SK-N-SH (cell line): ENCODE measurements at regions not wholly inside any gene's neighbourhood (a gene's known extent, or its start where the extent isn't known, plus 50 kb on each side); places are given as distances from the start of the nearest gene placed in this dataset.

Source experiments
- CTCF ChIA-PET: fragments of 300-600, 350-600 bp; formaldehyde crosslinking; extraction: SDS; loops from one replicate; lab custom pipeline; 2021; lab: Yijun Ruan, JAX
- POLR2A ChIA-PET: fragments of 350-600 bp; sonication (Branson Sonifier 250); formaldehyde crosslinking; extraction: SDS; loops from one replicate; lab custom pipeline; 2020; ENCODE audit warnings: antibody characterized with exemption, inconsistent platforms; lab: Yijun Ruan, JAX
- DNase-seq: peaks from one replicate; pipeline ENCODE4 v3.0.0; 2012
- H2AFZ ChIP-seq: fragments of 200-600 bp; sonication (generic); 2 replicates; pipeline ENCODE4 v1.8.1; 2016; ENCODE audit warnings: antibody characterized with exemption, mild to moderate bottlenecking, low read depth
- H3F3A ChIP-seq: fragments of 200-600 bp; sonication (generic); replicated peaks from 2 replicates; pipeline ENCODE3; 2016; ENCODE audit warnings: antibody characterized with exemption, mild to moderate bottlenecking; ENCODE audit not compliant: insufficient read depth
- H3K27ac ChIP-seq, 2 experiments: fragments of 200-500 bp in 1 of 2; fragments of 200-600 bp in 1 of 2; sonication (Bioruptor generic) in 1 of 2; sonication (generic), shearing (Covaris generic) in 1 of 2; 2 replicates each; pipeline versions ENCODE4 v1.5.1 to v1.6.1; 2014 to 2016; ENCODE audit warnings: low read depth in 2 of 2, inconsistent platforms in 1 of 2, low read length in 1 of 2, mild to moderate bottlenecking in 1 of 2, mixed read lengths in 1 of 2
- H3K27me3 ChIP-seq: fragments of 200-600 bp; sonication (generic), shearing (Covaris generic); 2 replicates; pipeline ENCODE4 v1.6.1; 2016; ENCODE audit warnings: mixed run types; ENCODE audit not compliant: insufficient read depth
- H3K36me3 ChIP-seq, 2 experiments: fragments of 200-500 bp in 1 of 2; fragments of 200-600 bp in 1 of 2; sonication (Bioruptor generic) in 1 of 2; sonication (generic) in 1 of 2; replicated peaks in 1 of 2; 2 replicates each; pipeline versions ENCODE3 to v1.5.1; 2014 to 2016; ENCODE audit warnings: low read length in 1 of 2, mild to moderate bottlenecking in 1 of 2; ENCODE audit not compliant: insufficient read depth in 2 of 2, control insufficient read depth in 1 of 2
- H3K4me1 ChIP-seq, 2 experiments: fragments of 200-500 bp in 1 of 2; fragments of 200-600 bp in 1 of 2; sonication (Bioruptor generic) in 1 of 2; sonication (generic), shearing (Covaris generic) in 1 of 2; 2 replicates each; pipeline versions ENCODE4 v1.5.1 to v1.6.1; 2014 to 2016; ENCODE audit warnings: low read depth in 1 of 2, low read length in 1 of 2, mixed run types in 1 of 2; ENCODE audit not compliant: insufficient read depth in 2 of 2, control insufficient read depth in 1 of 2
- H3K4me2 ChIP-seq: fragments of 200-600 bp; sonication (generic), shearing (Covaris generic); 2 replicates; pipeline ENCODE4 v1.6.1; 2017; ENCODE audit warnings: mixed run types
- H3K4me3 ChIP-seq, 2 experiments: fragments of 200-500 bp in 1 of 2; fragments of 200-600 bp in 1 of 2; sonication (Bioruptor generic) in 1 of 2; sonication (generic), shearing (Covaris generic) in 1 of 2; 2 replicates each; pipeline versions ENCODE4 v1.5.1 to v1.8.1; 2014 to 2016; ENCODE audit warnings: low read depth in 2 of 2, inconsistent platforms in 1 of 2, low read length in 1 of 2, mild to moderate bottlenecking in 1 of 2, mixed read lengths in 1 of 2, moderate library complexity in 1 of 2
- H3K79me2 ChIP-seq: fragments of 200-600 bp; sonication (generic); 2 replicates; pipeline ENCODE4 v1.8.1; 2017; ENCODE audit warnings: mild to moderate bottlenecking; ENCODE audit not compliant: insufficient read depth
- H3K9ac ChIP-seq: fragments of 200-600 bp; sonication (generic); 2 replicates; pipeline ENCODE4 v1.6.1; 2017; ENCODE audit warnings: mixed run types
- H3K9me2 ChIP-seq: fragments of 200-600 bp; sonication (generic); 2 replicates; pipeline ENCODE4 v1.6.1; 2017; ENCODE audit warnings: mixed run types
- H3K9me3 ChIP-seq: fragments of 200-600 bp; sonication (generic); 2 replicates; pipeline ENCODE4 v1.6.1; 2017; ENCODE audit warnings: mixed run types, mild to moderate bottlenecking, moderate library complexity
- H4K20me1 ChIP-seq: fragments of 200-600 bp; sonication (generic); 2 replicates; pipeline ENCODE4 v1.6.1; 2017; ENCODE audit warnings: mild to moderate bottlenecking, mixed run types; ENCODE audit not compliant: insufficient read depth
- ELF1 ChIP-seq: IDR thresholded peaks from 2 replicates; pipeline ENCODE4 v1.4.0; 2012
- FOSL2 ChIP-seq: IDR thresholded peaks from 2 replicates; pipeline ENCODE4 v1.4.0; 2012; ENCODE audit warnings: low read depth, mild to moderate bottlenecking, moderate library complexity, borderline replicate concordance
- GATA2 ChIP-seq: sonication (generic); formaldehyde crosslinking; IDR thresholded peaks from 2 replicates; pipeline ENCODE4 v1.5.0; 2020; ENCODE audit warnings: mild to moderate bottlenecking, missing genetic modification reagents
- JUND ChIP-seq: IDR thresholded peaks from 2 replicates; pipeline ENCODE4 v1.4.0; 2012
- MEF2A ChIP-seq: IDR thresholded peaks from 2 replicates; pipeline ENCODE4 v1.4.0; 2012; ENCODE audit warnings: low read depth, borderline replicate concordance
- MXI1 ChIP-seq: IDR thresholded peaks from 2 replicates; pipeline ENCODE4 v1.6.1; 2012; ENCODE audit warnings: mild to moderate bottlenecking, low read depth, low read length, improper control_type of control experiment
- NFIC ChIP-seq: IDR thresholded peaks from 2 replicates; pipeline ENCODE4 v1.4.0; 2012; ENCODE audit warnings: borderline replicate concordance
- NRF1 ChIP-seq: IDR thresholded peaks from 2 replicates; pipeline ENCODE4 v1.6.1; 2012; ENCODE audit warnings: low read depth, mild to moderate bottlenecking, low read length
- RFX5 ChIP-seq: IDR thresholded peaks from 2 replicates; pipeline ENCODE4 v1.6.1; 2012; ENCODE audit warnings: mild to moderate bottlenecking, improper control_type of control experiment, low read length
- SIN3A ChIP-seq: IDR thresholded peaks from 2 replicates; pipeline ENCODE4 v1.6.1; 2012; ENCODE audit warnings: low read depth, mild to moderate bottlenecking, low read length, moderate library complexity, borderline replicate concordance
- SMC3 ChIP-seq: IDR thresholded peaks from 2 replicates; pipeline ENCODE4 v1.6.1; 2012; ENCODE audit warnings: low read depth, low read length, improper control_type of control experiment
- TAF1 ChIP-seq: IDR thresholded peaks from 2 replicates; pipeline ENCODE4 v1.6.1; 2012; ENCODE audit warnings: low read depth, mild to moderate bottlenecking, low read length, moderate library complexity, borderline replicate concordance
- TCF12 ChIP-seq: IDR thresholded peaks from 2 replicates; pipeline ENCODE4 v1.4.0; 2012
- YY1 ChIP-seq: IDR thresholded peaks from 2 replicates; pipeline ENCODE4 v1.4.0; 2012; ENCODE audit warnings: low read depth, mild to moderate bottlenecking
- WGBS: methylation state at CpG from one replicate; pipeline ENCODE4 v1.1.6; 2017; ENCODE audit warnings: low lambda C conversion rate; 5-methylcytosine and 5-hydroxymethylcytosine counted together
- TF ChIP-seq, protein P1 (sequence below): IDR thresholded peaks from 2 replicates; pipeline ENCODE4 v1.4.0; 2012; ENCODE audit warnings: low read depth, borderline replicate concordance
- TF ChIP-seq, protein P2 (sequence below): IDR thresholded peaks from 2 replicates; pipeline ENCODE4; 2012
- TF ChIP-seq, protein P3 (sequence below): fragments of 150-350 bp; IDR thresholded peaks from 2 replicates; pipeline ENCODE4 v1.6.1; 2017; ENCODE audit warnings: antibody characterized with exemption, low read length, low read depth, borderline replicate concordance
- TF ChIP-seq, protein P4 (sequence below): fragments of 150-350 bp; IDR thresholded peaks from 2 replicates; pipeline ENCODE4 v1.6.1; 2016; ENCODE audit warnings: mild to moderate bottlenecking, low read depth, low read length

DNA sequence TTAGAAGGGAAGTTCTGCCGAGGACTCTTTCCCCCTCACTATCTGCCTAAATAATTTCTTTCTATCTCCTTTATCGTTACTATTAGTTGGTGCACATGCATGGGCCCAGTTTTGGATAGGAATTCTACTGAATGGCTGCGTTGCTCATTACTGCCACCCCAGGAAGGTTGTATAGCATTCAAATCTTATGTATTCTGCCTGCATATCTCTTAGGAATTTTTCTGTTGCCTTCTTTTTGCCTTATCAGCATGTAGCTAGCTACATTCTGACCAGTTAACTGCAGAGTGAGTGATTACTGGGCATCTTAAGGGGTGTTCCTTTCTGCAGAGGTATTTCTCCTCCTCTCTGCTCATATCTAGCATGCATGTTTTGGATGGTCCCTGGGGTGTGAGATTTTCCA is 239.6 kb downstream of the TDRD15 start:
- H3K79me2 ChIP-seq: no peaks in the 10 kb centered on the region
- no peaks in the 10 kb centered on the region for H3K27me3 ChIP-seq
- H3K9me3 ChIP-seq: no peaks in the 10 kb centered on the region; the same call in 1 of the 2 replicates
- H3K9me2 ChIP-seq: no peaks in the 10 kb centered on the region
- H3K4me1 ChIP-seq: no peaks in the 10 kb centered on the region; a peak in 1 of 4 replicates
- TF ChIP-seq, protein P1, sequence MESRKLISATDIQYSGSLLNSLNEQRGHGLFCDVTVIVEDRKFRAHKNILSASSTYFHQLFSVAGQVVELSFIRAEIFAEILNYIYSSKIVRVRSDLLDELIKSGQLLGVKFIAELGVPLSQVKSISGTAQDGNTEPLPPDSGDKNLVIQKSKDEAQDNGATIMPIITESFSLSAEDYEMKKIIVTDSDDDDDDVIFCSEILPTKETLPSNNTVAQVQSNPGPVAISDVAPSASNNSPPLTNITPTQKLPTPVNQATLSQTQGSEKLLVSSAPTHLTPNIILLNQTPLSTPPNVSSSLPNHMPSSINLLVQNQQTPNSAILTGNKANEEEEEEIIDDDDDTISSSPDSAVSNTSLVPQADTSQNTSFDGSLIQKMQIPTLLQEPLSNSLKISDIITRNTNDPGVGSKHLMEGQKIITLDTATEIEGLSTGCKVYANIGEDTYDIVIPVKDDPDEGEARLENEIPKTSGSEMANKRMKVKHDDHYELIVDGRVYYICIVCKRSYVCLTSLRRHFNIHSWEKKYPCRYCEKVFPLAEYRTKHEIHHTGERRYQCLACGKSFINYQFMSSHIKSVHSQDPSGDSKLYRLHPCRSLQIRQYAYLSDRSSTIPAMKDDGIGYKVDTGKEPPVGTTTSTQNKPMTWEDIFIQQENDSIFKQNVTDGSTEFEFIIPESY: no peak
- TF ChIP-seq RFX5 (no peak), JUND (no peak), MXI1 (no peak), FOSL2 (no peak), SMC3 (no peak), ELF1 (no peak), SIN3A (no peak), NRF1 (no peak), TAF1 (no peak), NFIC (no peak), GATA2 (CRISPR knock-in tag) (no peak), MEF2A (no peak), TCF12 (no peak), YY1 (no peak)
- TF ChIP-seq, protein P2, sequence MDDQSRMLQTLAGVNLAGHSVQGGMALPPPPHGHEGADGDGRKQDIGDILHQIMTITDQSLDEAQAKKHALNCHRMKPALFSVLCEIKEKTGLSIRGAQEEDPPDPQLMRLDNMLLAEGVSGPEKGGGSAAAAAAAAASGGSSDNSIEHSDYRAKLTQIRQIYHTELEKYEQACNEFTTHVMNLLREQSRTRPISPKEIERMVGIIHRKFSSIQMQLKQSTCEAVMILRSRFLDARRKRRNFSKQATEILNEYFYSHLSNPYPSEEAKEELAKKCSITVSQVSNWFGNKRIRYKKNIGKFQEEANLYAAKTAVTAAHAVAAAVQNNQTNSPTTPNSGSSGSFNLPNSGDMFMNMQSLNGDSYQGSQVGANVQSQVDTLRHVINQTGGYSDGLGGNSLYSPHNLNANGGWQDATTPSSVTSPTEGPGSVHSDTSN: no peak
- TF ChIP-seq, protein P3, sequence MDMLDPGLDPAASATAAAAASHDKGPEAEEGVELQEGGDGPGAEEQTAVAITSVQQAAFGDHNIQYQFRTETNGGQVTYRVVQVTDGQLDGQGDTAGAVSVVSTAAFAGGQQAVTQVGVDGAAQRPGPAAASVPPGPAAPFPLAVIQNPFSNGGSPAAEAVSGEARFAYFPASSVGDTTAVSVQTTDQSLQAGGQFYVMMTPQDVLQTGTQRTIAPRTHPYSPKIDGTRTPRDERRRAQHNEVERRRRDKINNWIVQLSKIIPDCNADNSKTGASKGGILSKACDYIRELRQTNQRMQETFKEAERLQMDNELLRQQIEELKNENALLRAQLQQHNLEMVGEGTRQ: no peak
- TF ChIP-seq, protein P4, sequence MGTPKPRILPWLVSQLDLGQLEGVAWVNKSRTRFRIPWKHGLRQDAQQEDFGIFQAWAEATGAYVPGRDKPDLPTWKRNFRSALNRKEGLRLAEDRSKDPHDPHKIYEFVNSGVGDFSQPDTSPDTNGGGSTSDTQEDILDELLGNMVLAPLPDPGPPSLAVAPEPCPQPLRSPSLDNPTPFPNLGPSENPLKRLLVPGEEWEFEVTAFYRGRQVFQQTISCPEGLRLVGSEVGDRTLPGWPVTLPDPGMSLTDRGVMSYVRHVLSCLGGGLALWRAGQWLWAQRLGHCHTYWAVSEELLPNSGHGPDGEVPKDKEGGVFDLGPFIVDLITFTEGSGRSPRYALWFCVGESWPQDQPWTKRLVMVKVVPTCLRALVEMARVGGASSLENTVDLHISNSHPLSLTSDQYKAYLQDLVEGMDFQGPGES: no peak
- ChIA-PET POLR2A (no interaction called here), CTCF (interaction anchor here (0.9 to 4.2 kb wide), 5 partner anchors 9 to 827 kb away, joined by 3 to 17 read pairs (median 5); no protein-coding TSS in a partner anchor)
- no peaks in the 10 kb centered on the region for H3F3A ChIP-seq
- H3K4me2 ChIP-seq: no peak overlapping the region
- DNase-seq: no peak
- H3K9ac ChIP-seq: no peak overlapping the region
- H4K20me1 ChIP-seq: no peaks in the 10 kb centered on the region
- WGBS: 28% methylated on average over 3 of the region's 3 CpGs
- H3K36me3 ChIP-seq: no peaks in the 10 kb centered on the region
- no peak overlapping the region for H2AFZ ChIP-seq
- no peak overlapping the region for H3K27ac ChIP-seq
- no peak overlapping the region for H3K4me3 ChIP-seq
